Activated CD4-positive, alpha-beta T cell treated with anti-CD3 and anti-CD28 coated beads, Interleukin-2, amount 50 U/mL, for 24 hours (primary cell): ENCODE measurements at regions not wholly inside any gene's neighbourhood (a gene's known extent, or its start where the extent isn't known, plus 50 kb on each side); places are given as distances from the start of the nearest gene placed in this dataset.

Experiments used
- DNase-seq, 2 donors: peaks; one replicate each; pipeline ENCODE4 v3.0.0-alpha.2; 2020; ENCODE audit warnings: low read depth in 1 of 2, low spot score in 1 of 2

- no peak for DNase-seq
These were observed 234.7 kb downstream of the FAM76B start for GRCh38 chr11:95554911-95555310.

- no peak for DNase-seq
These were observed 240.3 kb downstream of the FAM76B start for GRCh38 chr11:95549301-95549700.

GRCh38 chr11:95548416-95548815 lies 241.2 kb downstream of the FAM76B start:
- DNase-seq = no peak

GRCh38 chr11:95547976-95548375 lies 241.6 kb downstream of the FAM76B start:
- no peak for DNase-seq

GRCh38 chr11:95547186-95547585 lies 242.4 kb downstream of the FAM76B start:
- DNase-seq = no peak

GRCh38 chr11:95545116-95545875 lies 244.3 kb downstream of the FAM76B start:
- no peak for DNase-seq

- no peak for DNase-seq
These were observed 245.3 kb downstream of the FAM76B start for GRCh38 chr11:95544095-95544856.

GRCh38 chr11:95542868-95543551 lies 246.6 kb downstream of the FAM76B start:
- no peak for DNase-seq

GRCh38 chr11:95541715-95542114 lies 247.9 kb downstream of the FAM76B start:
- no peak for DNase-seq

GRCh38 chr11:95536047-95536690 lies 253.4 kb downstream of the FAM76B start:
- DNase-seq = no peak

- no peak for DNase-seq
These were observed 254.8 kb downstream of the FAM76B start for GRCh38 chr11:95534809-95535208.

- no peak for DNase-seq
These were observed 255.4 kb downstream of the FAM76B start for GRCh38 chr11:95534226-95534625.

GRCh38 chr11:95531116-95531515 lies 258.5 kb downstream of the FAM76B start:
- DNase-seq = no peak

GRCh38 chr11:95524314-95525036 lies 265.1 kb downstream of the FAM76B start:
- DNase-seq = no peak

- no peak for DNase-seq
These were observed 266.7 kb downstream of the FAM76B start for GRCh38 chr11:95522874-95523273.

- no peak for DNase-seq
These were observed 267.7 kb downstream of the FAM76B start for GRCh38 chr11:95521862-95522261.

GRCh38 chr11:95521133-95521542 lies 268.4 kb downstream of the FAM76B start:
- DNase-seq = no peak

- no peak for DNase-seq
These were observed 269.0 kb downstream of the FAM76B start for GRCh38 chr11:95520369-95521132.

- no peak for DNase-seq
These were observed 269.7 kb downstream of the FAM76B start for GRCh38 chr11:95519912-95520311.

- DNase-seq = no peak
These were observed 272.1 kb downstream of the FAM76B start for GRCh38 chr11:95517453-95517852.
